HG03103 (cell line): ENCODE measurements at regions not wholly inside any gene's neighbourhood (a gene's known extent, or its start where the extent isn't known, plus 50 kb on each side); places are given as distances from the start of the nearest gene placed in this dataset.

Source experiments
- ATAC-seq: cut with Tn5 transposase; IDR thresholded peaks from one replicate; pipeline ENCODE4 v1.9.1; 2021; ENCODE audit warnings: low read depth; ENCODE audit not compliant: unreplicated experiment

DNA sequence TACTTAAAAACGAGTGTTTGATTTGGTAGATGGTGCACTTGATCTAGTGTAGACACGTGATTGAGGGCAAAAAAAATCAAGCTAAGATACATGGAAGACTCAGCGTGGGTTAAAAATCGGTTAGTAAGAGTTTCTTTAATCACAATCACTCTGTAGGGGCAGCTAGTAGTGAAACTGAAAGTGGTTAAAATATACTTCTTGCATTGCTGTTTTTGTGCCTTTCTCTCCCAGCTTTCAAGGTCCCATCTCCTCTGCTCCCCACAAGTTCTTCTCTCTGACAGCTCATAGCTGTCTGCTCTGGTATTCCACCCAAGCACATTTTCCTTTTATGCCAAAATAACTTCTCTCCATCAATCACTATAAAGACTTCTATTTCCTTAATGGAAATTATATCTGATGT lies 1089.7 kb downstream of the EFNB2 start:
- no peak for ATAC-seq

DNA sequence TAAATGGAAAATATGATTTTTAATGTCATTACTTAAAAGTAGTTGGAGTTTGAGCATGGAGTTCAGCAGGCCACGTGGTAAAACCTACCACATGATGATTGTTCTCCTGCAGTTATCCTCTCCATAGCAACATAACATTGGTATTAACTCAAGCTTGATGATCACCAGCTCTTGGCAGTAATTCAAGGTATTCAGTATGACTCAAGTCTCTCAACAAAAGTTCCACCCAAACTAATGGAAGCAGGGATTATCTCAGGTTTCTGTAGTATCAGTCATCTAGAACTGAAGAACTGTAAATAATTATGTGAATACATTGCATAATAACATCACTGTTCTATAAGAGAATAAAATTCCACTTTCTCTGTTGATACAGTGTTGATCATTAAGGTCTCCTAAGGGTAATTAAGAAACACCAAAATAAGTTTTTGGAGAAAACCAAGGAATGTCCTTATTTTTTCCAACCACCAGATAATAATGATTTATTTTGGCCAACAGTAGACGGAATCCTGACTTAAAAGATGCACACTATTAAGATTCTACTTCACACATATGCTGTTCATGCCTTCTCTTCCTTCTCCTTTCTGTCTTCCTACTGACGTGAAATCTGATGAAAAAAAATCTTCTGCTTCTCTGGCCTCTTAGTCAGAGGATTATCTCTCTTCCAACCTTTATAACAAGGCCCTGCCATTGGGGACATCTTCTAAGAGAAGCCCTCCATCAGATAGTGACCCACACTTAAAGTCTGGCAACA lies 1092.3 kb downstream of the EFNB2 start:
- no peak for ATAC-seq

DNA sequence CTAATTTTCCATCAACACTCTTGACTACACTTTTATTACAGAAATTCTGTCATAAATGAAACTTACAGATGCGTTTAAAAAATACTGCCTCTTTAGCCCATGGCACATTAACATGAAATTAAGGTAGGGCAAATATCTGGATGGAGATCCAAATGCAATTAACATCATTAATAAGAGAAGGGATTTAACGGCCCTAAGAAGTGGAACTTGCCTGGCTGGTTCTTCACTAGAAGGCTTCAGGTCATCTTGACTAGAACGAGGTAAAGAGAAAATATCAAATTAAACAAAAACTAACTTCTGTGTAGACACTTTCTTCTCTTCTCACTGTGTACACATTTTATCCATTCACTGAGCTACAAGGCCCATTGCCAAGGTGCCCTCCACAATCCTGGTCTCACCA lies 1093.4 kb downstream of the EFNB2 start:
- ATAC-seq, result no peak

DNA sequence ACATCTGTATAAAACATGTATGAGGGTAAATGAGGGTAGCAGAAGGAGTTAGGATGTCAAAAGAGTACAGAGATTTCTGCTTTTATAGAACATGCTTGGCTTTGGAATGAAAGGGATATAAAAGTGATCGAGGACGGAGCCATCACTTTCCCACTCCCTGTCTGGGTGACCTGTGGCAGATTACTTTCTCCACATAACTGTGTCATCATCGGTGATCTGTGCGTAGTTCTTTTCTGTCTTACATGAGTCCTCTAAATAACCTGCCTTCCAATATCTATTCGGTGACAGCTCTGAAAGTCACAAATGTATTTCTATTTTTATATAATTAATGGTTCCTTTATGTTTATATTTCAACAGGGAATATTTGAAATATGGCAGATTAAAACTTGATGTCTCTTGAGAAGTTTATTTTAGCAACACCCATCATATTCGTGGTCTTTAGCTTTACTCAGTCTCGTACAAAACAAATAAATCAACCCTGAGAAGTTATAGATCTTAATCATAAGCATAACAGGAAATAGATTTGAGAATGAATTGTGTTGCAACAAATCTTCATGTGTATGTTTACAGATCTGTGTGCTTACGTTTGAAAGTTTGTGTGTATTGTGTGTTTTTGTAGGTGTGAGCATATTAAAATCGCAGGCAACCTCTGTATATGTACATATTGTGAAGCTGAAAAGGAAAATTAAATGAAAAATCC lies 1094.3 kb downstream of the EFNB2 start:
- ATAC-seq, result no peak

DNA sequence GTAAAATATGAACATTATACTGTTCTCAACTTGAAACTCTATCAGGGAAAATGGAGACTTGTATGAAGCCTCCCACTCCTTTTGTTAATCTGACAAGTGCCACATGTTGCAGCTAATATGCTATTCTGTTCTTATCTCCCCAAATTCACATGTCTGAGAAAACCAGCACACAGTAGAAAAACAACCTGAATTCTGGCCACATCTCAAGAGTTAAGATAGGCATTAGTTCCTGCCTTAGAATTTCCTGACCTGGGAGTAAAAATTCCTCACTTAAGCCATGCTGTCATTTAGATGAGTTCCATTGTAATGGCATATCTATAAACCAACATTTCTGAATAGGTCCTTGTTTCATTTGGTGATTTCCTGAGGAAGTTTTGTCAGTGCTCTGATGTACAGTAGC lies 1098.5 kb downstream of the EFNB2 start:
- no peak for ATAC-seq

DNA sequence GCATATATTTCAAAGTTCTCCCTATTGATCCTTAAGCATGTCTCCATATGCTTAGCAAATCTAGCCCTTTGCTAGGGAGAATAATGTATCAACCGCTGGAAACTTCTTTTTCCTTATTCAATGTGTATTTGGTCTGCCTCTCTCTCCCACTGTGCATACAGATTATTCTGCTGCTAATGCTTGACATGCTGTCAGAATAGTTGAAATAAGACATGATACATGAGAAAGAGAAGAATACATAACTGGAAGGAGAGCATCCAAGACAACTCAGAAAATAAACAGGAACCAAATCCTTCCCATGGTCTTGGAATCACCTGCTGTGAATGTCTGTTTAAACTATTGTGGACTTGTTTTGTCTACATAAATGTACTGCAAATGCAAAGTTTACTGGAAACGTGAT lies 1103.0 kb downstream of the EFNB2 start:
- no peak for ATAC-seq

DNA sequence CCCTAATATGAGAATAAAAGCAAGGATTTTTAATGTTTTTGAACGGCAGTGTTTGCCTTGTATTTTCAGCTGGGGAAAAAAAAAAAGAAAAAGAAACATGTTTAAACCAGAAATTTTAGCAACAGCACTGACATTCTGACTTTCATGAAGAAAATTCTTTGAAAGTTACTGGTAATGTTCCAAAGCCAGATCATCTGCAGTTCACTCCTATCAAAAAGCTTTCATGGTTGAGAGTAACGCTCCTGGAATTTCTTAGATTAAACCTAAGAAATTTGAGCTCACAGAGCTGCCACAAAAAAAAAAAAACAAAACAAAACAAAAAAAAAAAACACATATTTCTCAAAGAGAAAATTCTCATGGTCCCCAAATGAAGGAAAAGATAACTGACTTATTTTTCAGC lies 1106.7 kb downstream of the EFNB2 start:
- no peak for ATAC-seq

DNA sequence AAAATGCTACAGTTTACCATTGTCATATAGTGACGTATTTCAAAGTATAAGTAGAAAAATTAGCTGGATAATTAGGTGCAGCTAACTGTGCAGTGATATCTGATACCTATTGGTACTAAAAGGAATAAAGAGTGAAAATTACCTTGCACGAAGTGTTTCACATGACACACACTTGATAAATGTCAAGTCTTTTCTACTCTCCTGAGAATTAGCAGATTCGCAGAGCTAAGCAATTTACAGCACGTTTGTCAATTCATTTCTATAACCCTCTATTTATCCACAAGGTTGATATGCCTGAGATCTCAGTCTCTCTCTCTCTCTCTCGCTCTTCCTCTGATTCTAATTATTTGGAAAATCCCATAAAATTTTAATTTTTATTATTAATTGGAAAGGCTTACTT lies 1109.0 kb downstream of the EFNB2 start:
- ATAC-seq, result no peak

DNA sequence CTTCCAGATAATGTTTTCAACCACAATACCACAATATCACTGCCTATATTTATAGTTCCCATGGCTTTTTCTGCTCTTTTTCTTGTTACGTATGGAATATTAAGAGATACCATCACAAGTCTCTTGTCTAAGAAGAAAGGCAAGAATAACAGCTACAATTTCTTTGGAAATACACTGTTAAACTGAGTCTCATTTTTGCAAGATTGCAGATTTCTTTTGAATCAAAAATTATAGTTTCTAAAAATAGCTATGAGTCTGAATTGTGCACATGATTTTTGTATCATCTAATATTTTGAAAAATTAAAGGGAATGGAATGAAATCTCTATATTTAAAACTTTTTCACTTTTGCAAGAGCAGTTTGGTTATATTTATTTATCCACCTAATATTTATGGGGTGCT lies 1120.8 kb downstream of the EFNB2 start:
- no peak for ATAC-seq

DNA sequence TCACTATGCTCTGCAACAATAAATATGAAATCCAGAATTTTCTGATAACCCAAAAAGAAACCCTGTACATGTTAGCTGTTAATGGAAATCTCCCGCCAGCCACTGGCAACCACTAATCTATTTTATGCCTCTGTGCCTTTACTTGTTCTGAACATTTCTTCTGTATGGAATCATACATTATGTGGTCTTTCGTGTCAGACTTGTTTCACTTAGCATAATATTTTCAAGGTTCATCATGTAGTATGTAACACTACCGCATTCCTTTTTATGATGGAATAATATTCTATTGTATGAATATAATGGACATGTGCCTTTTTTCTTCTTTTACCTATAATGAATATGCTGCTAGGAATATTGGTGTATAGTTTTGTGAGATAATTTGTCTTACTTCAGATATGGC lies 1123.3 kb downstream of the EFNB2 start:
- no peak for ATAC-seq

DNA sequence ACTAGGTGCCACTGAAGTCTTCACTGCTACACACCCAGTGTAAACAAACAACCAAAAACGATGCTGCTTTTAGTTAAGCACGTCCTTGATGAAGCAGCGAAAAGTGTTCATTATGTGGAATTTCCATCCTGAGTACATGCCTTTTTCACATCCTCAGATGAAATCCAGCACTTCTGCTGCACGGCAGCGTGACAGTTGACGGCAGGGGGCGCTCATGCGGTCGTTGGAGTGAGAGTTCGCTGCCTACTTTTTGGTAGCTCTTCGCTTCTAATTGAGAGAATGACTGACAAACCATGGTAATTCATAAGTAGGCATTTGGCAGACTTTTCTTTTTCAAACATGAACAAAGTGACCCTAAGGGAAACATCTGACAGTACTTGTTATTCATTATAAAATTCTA lies 1124.9 kb downstream of the EFNB2 start:
- no peak for ATAC-seq

DNA sequence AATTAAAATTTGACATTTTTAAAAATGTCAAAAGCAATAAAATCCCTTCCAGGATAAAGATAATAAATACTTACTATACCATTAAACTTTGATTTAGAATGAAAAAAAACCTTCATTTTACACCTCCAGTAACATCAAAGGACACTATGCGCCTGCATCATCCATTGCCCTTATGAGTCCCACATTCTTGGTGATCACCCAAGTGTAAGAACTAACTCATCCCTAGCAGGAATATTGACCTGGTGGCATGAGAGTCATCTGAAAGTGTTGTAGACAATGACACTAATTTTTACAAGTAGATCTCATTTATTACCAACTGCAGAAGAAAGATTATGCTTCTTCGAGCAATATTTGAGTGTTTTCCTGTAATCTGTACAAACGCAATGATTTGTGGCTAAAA lies 1128.9 kb downstream of the EFNB2 start:
- no peak for ATAC-seq

DNA sequence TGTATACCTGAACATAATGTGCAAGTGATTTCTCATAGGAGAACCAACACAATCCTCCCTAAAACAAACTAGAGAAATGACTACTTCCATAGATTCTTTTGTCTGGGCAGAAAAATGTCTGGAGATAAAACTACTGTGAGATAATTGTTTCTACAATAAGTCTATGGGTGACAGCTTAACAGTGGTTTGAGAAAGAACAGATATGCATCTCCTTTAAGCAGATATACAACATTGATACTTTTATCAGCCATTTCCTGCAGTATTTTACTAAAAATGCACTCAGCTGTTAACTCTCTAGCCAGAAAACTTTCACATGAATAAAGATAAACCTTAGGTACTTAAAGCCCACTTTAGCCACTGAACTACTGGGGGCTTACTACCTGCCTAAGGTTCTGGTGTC lies 1132.4 kb downstream of the EFNB2 start:
- ATAC-seq, result no peak

DNA sequence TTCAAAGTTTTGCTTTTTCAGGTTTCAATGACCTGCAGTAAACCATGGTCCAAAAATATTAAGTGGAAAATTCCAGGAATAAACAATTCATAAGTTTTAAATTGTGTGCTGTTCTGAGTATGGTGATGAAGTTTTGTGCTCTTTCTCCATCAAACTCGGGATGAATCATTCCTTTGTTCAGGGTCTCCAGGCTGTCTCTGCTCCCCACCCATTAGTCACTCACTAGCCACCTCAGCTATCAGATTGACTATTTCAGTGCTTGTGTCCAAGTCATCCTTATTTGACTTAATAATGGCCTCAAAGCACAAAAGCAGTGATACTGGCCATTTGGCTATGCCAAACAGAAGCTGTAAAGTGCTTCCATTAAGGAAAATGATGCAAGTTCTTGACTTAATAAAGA lies 1140.4 kb downstream of the EFNB2 start:
- ATAC-seq, result no peak

DNA sequence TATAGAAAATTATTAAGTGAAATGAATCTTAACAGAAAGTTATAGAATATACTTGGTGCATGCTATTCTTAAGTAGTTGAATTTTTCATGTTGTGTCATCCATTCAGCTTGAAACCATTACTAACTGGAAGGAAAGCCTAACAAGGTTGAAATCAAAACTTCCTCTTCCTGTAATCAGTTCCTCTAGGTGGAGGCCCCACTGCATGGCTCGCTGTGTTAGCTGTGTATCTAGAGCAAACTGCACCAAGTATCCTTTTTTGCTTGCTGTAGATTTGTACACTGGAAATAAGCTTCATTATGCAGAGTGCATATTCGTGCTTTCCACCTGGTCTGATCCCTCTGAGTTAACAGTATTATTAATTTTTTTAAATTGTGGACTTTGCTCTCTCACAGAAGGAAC lies 1146.1 kb downstream of the EFNB2 start:
- no peak for ATAC-seq

DNA sequence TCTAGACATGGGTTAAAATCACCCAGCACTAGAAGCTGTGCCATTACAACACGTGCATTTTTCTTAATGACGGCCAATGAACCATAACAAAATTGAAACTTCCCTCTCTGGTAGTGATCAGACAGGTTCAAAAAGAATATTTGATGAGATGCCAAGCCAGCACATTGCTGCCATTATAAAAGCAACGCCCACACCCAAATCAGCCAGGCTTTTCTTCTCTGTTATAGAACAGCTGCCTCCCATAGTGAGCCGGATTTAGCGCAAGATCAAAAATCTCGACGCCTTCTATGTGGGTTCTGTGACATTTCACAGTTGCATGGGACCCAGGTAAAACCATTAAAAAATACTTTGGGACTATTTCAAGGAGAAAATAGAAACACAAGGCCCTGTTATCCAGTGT lies 1158.0 kb downstream of the EFNB2 start:
- no peak for ATAC-seq

DNA sequence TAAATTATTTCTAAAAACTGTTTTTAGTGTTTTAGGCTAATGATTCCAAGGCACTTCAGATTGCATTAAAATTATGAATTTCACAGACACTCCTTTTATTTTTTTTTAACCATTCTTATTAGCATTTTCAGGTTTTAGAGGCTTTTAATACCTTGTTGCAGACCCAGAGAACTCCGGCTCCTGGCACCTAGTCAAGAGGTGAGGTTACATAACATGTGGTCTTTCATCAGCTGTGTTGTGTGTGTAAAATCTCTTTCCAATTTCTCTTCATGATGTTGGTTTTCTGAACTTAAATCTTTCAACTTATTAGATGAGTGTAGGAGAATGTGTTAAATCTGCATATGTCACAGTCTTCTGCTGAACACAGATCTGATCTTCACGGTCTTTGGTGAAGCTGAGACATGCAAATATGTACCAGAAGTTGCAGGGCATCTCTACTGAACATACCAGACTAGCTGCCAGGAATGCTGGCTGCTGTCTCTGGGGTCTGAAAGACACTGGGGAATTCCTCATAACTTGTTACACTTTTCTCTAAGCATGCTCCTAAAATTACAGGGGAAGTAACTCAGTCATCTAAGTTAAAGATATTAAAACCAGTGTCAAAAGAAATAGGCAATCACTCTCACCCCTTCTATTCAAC lies 1165.3 kb downstream of the EFNB2 start:
- no peak for ATAC-seq

DNA sequence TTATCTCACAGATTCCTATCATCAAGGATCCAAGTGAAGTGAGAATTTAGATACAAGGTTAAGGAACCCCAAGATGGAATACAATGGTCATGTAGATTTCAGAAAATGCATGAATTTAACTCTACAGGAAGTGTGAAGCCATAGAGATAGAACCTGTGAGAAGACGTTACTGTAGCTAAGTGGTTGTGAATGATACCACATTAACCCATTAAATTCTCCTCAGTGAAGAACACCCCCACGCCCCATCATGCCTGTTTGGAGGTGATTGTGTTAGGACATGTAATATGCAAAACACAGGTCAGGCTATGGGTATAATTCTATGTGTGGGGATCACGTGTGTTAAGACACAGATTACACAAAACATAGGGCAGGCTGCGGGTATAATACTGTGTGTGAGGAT lies 1166.7 kb downstream of the EFNB2 start:
- ATAC-seq, result no peak

DNA sequence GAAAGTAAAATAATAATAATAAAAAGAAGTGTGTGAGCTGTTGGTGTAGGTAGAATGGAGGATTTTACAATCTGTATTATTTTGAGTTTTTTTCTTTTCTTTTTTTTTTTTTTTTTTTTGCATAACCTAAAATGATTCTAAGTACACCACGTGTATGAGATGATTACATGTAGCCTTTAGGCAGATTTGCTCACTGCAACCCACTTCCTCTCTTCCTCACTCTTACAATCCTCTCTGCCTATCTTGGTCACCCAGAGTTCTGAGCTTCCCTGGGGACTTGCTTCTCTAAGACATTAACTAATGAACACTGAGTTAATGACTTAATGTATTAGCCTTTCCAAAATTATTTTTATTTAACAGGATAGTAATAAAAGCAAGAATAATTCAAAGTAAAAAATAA lies 1169.6 kb downstream of the EFNB2 start:
- ATAC-seq, result no peak

DNA sequence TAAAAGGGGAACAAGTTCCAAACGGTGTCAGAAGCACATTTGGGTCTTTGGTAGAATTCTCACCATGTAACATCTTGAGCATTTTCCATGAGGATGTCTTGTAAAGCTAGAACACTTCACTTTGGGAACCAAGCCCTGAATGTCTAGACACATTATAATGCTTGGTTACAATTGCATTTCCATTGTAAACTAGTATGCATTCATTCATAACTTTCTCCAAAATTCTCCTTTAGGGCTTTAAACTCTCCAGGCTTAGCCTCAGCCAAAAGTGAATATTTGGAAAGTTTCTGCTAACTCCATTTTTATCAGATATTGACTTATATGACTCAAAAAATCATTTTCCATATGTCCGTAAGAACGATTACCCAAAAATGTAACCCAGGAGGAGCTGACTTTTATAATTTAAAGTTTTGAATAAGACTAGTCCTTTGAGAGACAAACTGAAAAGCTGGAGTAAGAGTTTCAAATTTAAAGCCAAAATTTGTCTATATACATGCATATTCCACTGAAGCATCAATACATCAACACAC lies 1170.4 kb downstream of the EFNB2 start:
- ATAC-seq, result no peak

DNA sequence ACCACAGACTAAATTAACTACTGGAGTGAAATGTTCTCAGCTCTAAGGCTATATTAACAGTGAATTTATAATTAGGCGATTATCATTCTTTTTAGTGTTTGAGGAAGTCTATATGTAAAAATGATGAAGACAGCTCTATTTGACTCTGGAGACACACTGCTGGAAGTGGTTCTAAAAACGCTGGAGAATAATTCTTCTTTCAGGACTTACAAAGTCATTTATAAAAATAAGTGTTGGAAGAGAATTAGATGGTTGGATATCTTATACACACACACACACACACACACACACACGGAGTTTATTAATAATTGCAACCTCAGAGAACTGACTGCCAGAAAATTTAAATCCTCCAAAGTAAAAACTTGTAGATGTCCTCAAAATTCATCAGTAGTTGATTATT lies 1171.3 kb downstream of the EFNB2 start:
- no peak for ATAC-seq
